H9 (cell line): ENCODE measurements at regions not wholly inside any gene's neighbourhood (a gene's known extent, or its start where the extent isn't known, plus 50 kb on each side); places are given as distances from the start of the nearest gene placed in this dataset.

Source experiments
- DNase-seq: peaks from one replicate; pipeline ENCODE4 v3.0.0-alpha.2; 2017
- H2AFZ ChIP-seq: one replicate; pipeline ENCODE4 v1.6.1; 2013; ENCODE audit warnings: mild to moderate bottlenecking, low read length, control low read depth, moderate library complexity
- H2AK5ac ChIP-seq: 2 replicates; pipeline ENCODE4 v1.6.1; 2013; ENCODE audit warnings: low read length, control low read depth, mixed read lengths; ENCODE audit not compliant: insufficient read length
- H2BK120ac ChIP-seq: one replicate; pipeline ENCODE4 v1.6.1; 2013; ENCODE audit warnings: low read depth, mild to moderate bottlenecking, low read length, control low read depth, inconsistent platforms; ENCODE audit not compliant: poor library complexity, severe bottlenecking
- H2BK12ac ChIP-seq: 2 replicates; pipeline ENCODE4 v1.6.1; 2013; ENCODE audit warnings: low read length, control low read depth, mixed read lengths, low read depth; ENCODE audit not compliant: insufficient read length
- H2BK15ac ChIP-seq: 2 replicates; pipeline ENCODE4 v1.6.1; 2013; ENCODE audit warnings: low read depth, low read length, control low read depth
- H2BK20ac ChIP-seq: one replicate; pipeline ENCODE4 v1.6.1; 2013; ENCODE audit warnings: low read depth, mild to moderate bottlenecking, low read length, control low read depth, inconsistent platforms; ENCODE audit not compliant: poor library complexity, severe bottlenecking
- H2BK5ac ChIP-seq: 2 replicates; pipeline ENCODE4 v1.6.1; 2013; ENCODE audit warnings: low read length, control low read depth, mixed read lengths; ENCODE audit not compliant: insufficient read length
- H3K14ac ChIP-seq: 2 replicates; pipeline ENCODE4 v1.6.1; 2013; ENCODE audit warnings: low read length, control low read depth; ENCODE audit not compliant: insufficient read depth
- H3K18ac ChIP-seq: 2 replicates; pipeline ENCODE4 v1.6.1; 2013; ENCODE audit warnings: low read depth, mild to moderate bottlenecking, mixed read lengths, low read length, control low read depth; ENCODE audit not compliant: insufficient read length
- H3K23ac ChIP-seq: 2 replicates; pipeline ENCODE4 v1.6.1; 2013; ENCODE audit warnings: low read length, control low read depth, mixed read lengths, low read depth; ENCODE audit not compliant: insufficient read length
- H3K23me2 ChIP-seq: 2 replicates; pipeline ENCODE4 v1.6.1; 2013; ENCODE audit warnings: low read depth, mild to moderate bottlenecking, mixed read lengths, low read length, control low read depth; ENCODE audit not compliant: insufficient read length, poor library complexity, severe bottlenecking
- H3K27ac ChIP-seq: 2 replicates; pipeline ENCODE4 v1.5.1; 2013; ENCODE audit warnings: low read length, control low read depth, mixed read lengths, low read depth; ENCODE audit not compliant: insufficient read length
- H3K27me3 ChIP-seq: 2 replicates; pipeline ENCODE4 v1.6.1; 2013; ENCODE audit warnings: low read length, control low read depth, inconsistent platforms; ENCODE audit not compliant: insufficient read depth
- H3K4ac ChIP-seq: 2 replicates; pipeline ENCODE4 v1.6.1; 2013; ENCODE audit warnings: low read depth, mild to moderate bottlenecking, control low read depth, inconsistent platforms, low read length, moderate library complexity
- H3K4me1 ChIP-seq: 2 replicates; pipeline ENCODE4 v1.6.1; 2013; ENCODE audit warnings: low read length, control low read depth, inconsistent platforms; ENCODE audit not compliant: insufficient read depth
- H3K4me2 ChIP-seq: 2 replicates; pipeline ENCODE4 v1.6.1; 2013; ENCODE audit warnings: low read length, control low read depth, mixed read lengths; ENCODE audit not compliant: insufficient read length, insufficient read depth
- H3K56ac ChIP-seq: 2 replicates; pipeline ENCODE4 v1.6.1; 2013; ENCODE audit warnings: low read depth, mild to moderate bottlenecking, mixed read lengths, low read length, control low read depth; ENCODE audit not compliant: insufficient read length
- H3K79me1 ChIP-seq: 2 replicates; pipeline ENCODE4 v1.6.1; 2013; ENCODE audit warnings: low read depth, mild to moderate bottlenecking, moderate library complexity, low read length, control low read depth, inconsistent platforms; ENCODE audit not compliant: insufficient read depth, poor library complexity, severe bottlenecking
- H3K79me2 ChIP-seq: 2 replicates; pipeline ENCODE4 v1.6.1; 2013; ENCODE audit warnings: low read length, control low read depth, inconsistent platforms; ENCODE audit not compliant: insufficient read depth
- H3K9ac ChIP-seq: 2 replicates; pipeline ENCODE4 v1.6.1; 2013; ENCODE audit warnings: low read length, control low read depth, mixed read lengths; ENCODE audit not compliant: insufficient read length; ENCODE audit errors: extremely low read depth
- H3K9me3 ChIP-seq: one replicate; pipeline ENCODE4 v1.6.1; 2013; ENCODE audit warnings: low read depth, low read length, inconsistent platforms; ENCODE audit not compliant: control insufficient read depth
- H3T11ph ChIP-seq: one replicate; pipeline ENCODE4 v1.6.1; 2013; ENCODE audit warnings: mild to moderate bottlenecking, low read length, control low read depth, inconsistent platforms
- H4K20me1 ChIP-seq: one replicate; pipeline ENCODE4 v1.6.1; 2013; ENCODE audit not compliant: control insufficient read depth, insufficient read length, insufficient read depth
- H4K5ac ChIP-seq: 2 replicates; pipeline ENCODE4 v1.6.1; 2013; ENCODE audit warnings: low read depth, mild to moderate bottlenecking, mixed read lengths, low read length, control low read depth; ENCODE audit not compliant: insufficient read length
- H4K8ac ChIP-seq: replicated peaks from 2 replicates; pipeline ENCODE4 v1.6.1; 2013; ENCODE audit warnings: low read length, control low read depth, mixed read lengths, low read depth; ENCODE audit not compliant: insufficient read length
- H4K91ac ChIP-seq: 2 replicates; pipeline ENCODE4 v1.6.1; 2013; ENCODE audit warnings: low read depth, mild to moderate bottlenecking, moderate library complexity, mixed read lengths, low read length, control low read depth; ENCODE audit not compliant: insufficient read length
- H3K27ac Mint-ChIP-seq, 3 experiments: 2 replicates in 2 of 3; 3 replicates in 1 of 3; pipeline ENCODE4 v1.8.0; 2020 to 2021; ENCODE audit warnings: mixed read lengths in 3 of 3, mild to moderate bottlenecking in 1 of 3, moderate library complexity in 1 of 3
- H3K27me3 Mint-ChIP-seq: 2 replicates; pipeline ENCODE4 v1.8.0; 2021; ENCODE audit warnings: low read depth, mild to moderate bottlenecking, moderate library complexity, mixed read lengths
- H3K36me3 Mint-ChIP-seq, 3 experiments: 2 replicates in 2 of 3; 3 replicates in 1 of 3; pipeline ENCODE4 v1.8.0; 2020 to 2021; ENCODE audit warnings: low read depth in 3 of 3, mixed read lengths in 3 of 3; ENCODE audit not compliant: insufficient read depth in 1 of 3
- H3K4me1 Mint-ChIP-seq, 2 experiments: 2 replicates each; pipeline ENCODE4 v1.8.0; 2020; ENCODE audit warnings: mixed read lengths in 2 of 2
- H3K4me3 Mint-ChIP-seq, 2 experiments: 2 replicates in 1 of 2; 3 replicates in 1 of 2; pipeline ENCODE4 v1.8.0; 2020 to 2021; ENCODE audit warnings: mild to moderate bottlenecking in 2 of 2, mixed read lengths in 2 of 2, moderate library complexity in 1 of 2
- H3K9me3 Mint-ChIP-seq, 2 experiments: 2 replicates in 1 of 2; 3 replicates in 1 of 2; pipeline ENCODE4 v1.8.0; 2020; ENCODE audit warnings: mild to moderate bottlenecking in 2 of 2, mixed read lengths in 2 of 2, moderate library complexity in 1 of 2
- WGBS: extraction: QIAGEN DNeasy Blood & Tissue Kit; methylation state at CpG from one replicate; pipeline ENCODE4 v1.1.7; 2013; ENCODE audit warnings: missing lambda C conversion rate, low lambda C conversion rate, mixed read lengths; ENCODE audit not compliant: insufficient read length; ENCODE audit errors: extremely low coverage; 5-methylcytosine and 5-hydroxymethylcytosine counted together
- TF ChIP-seq, protein P1 (sequence below): fragments of 200-600 bp; sonication (generic); conservative IDR thresholded peaks from 3 replicates; pipeline ENCODE4 v1.8.0; 2021; ENCODE audit warnings: antibody characterized with exemption, mild to moderate bottlenecking

DNA sequence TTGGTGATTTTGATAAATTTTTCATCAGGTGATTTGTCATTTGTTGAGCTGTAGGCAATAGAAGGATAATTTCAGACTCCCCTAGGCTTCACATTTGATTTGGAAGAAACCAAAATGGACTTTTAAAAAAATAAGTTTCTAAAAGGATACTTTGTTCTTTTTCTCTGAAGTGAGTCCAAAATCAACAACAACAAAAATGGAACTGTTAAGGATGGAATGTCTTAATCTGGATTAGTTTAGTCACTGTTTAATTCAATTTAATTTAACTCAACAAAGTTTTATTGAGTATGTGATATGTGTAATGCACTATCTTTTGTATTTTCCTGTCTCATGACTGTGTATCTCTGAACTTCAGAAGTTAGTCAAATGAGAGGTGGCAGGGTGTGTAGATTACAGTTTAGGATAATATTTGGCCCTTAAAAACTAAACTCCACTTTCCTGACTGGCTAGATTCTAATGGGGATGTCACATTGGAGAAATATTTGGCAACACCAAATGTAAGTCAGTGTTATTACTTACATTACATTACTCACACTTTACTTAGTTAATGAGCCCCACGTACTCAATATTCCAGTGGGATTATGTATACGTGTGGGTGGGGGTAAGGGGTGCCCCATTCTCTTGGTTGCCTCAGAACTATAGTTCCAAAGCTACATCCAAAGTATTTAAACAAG lies 209.7 kb downstream of the BCAT1 start:
- H3K23ac ChIP-seq, result no peak overlapping the region
- no peaks in the 10 kb centered on the region for H3K27me3 Mint-ChIP-seq
- H4K8ac ChIP-seq, result no peak overlapping the region
- no peaks in the 10 kb centered on the region for H3K79me1 ChIP-seq
- H2BK120ac ChIP-seq, result no peak overlapping the region
- no peaks in the 10 kb centered on the region for H3K23me2 ChIP-seq
- H3K4me3 Mint-ChIP-seq, result no peak overlapping the region
- no peak overlapping the region for H2BK15ac ChIP-seq
- no peak overlapping the region for H3K27ac ChIP-seq
- no peak overlapping the region for H3K4me2 ChIP-seq
- no peak overlapping the region for H4K91ac ChIP-seq
- TF ChIP-seq, protein P1, sequence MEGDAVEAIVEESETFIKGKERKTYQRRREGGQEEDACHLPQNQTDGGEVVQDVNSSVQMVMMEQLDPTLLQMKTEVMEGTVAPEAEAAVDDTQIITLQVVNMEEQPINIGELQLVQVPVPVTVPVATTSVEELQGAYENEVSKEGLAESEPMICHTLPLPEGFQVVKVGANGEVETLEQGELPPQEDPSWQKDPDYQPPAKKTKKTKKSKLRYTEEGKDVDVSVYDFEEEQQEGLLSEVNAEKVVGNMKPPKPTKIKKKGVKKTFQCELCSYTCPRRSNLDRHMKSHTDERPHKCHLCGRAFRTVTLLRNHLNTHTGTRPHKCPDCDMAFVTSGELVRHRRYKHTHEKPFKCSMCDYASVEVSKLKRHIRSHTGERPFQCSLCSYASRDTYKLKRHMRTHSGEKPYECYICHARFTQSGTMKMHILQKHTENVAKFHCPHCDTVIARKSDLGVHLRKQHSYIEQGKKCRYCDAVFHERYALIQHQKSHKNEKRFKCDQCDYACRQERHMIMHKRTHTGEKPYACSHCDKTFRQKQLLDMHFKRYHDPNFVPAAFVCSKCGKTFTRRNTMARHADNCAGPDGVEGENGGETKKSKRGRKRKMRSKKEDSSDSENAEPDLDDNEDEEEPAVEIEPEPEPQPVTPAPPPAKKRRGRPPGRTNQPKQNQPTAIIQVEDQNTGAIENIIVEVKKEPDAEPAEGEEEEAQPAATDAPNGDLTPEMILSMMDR, result no peak
- no peaks in the 10 kb centered on the region for H3K9me3 ChIP-seq
- H4K5ac ChIP-seq, result no peak overlapping the region
- H3K27ac Mint-ChIP-seq, result no peak overlapping the region
- no peaks in the 10 kb centered on the region for H3K9me3 Mint-ChIP-seq
- WGBS, result no CpG with 5 or more reads among the region's 2 CpGs
- no peak overlapping the region for H2BK20ac ChIP-seq
- no peak overlapping the region for H3T11ph ChIP-seq
- no peak overlapping the region for H3K4ac ChIP-seq
- H4K20me1 ChIP-seq, result no peaks in the 10 kb centered on the region
- no peak overlapping the region for H2BK12ac ChIP-seq
- H2BK5ac ChIP-seq, result no peak overlapping the region
- H2AFZ ChIP-seq, result no peak overlapping the region
- H3K4me1 ChIP-seq, result peaks cover 6% of the 10 kb centered on the region; the same call in 1 of the 2 replicates
- H3K36me3 Mint-ChIP-seq, result no peaks in the 10 kb centered on the region; a peak in 1 of 7 replicates
- no peak overlapping the region for H2AK5ac ChIP-seq
- no peaks in the 10 kb centered on the region for H3K79me2 ChIP-seq
- no peak overlapping the region for H3K56ac ChIP-seq
- H3K27me3 ChIP-seq, result no peaks in the 10 kb centered on the region
- no peak overlapping the region for H3K14ac ChIP-seq
- H3K18ac ChIP-seq, result no peak overlapping the region
- DNase-seq, result no peak
- H3K4me1 Mint-ChIP-seq, result peaks cover 17 to 21% of the 10 kb centered on the region in 2 experiments
- no peak overlapping the region for H3K9ac ChIP-seq
